Stomach (tissue), 8 donors: ENCODE measurements at regions not wholly inside any gene's neighbourhood (a gene's known extent, or its start where the extent isn't known, plus 50 kb on each side); places are given as distances from the start of the nearest gene placed in this dataset.
A peak's percentile ranks its signal among the peaks of the same experiment; 100 is the strongest.

Experiments
- DNase-seq, 2 donors: peaks; one replicate each; pipeline versions ENCODE4 v3.0.0 to v3.0.0-alpha.2; 2013 to 2019
- H3K27ac ChIP-seq, 5 donors: fragments of 200-600 bp in 4 of 5; sonication (generic) in 4 of 5; one replicate each; pipeline ENCODE4 v1.5.1; 2013 to 2019; ENCODE audit warnings: mild to moderate bottlenecking in 1 of 5, moderate library complexity in 1 of 5
- H3K27me3 ChIP-seq, 3 donors: fragments of 200-600 bp; sonication (generic); one replicate each; pipeline ENCODE4 v1.5.1; 2017 to 2019; ENCODE audit warnings: mixed run types in 1 of 3
- H3K36me3 ChIP-seq, 4 donors: fragments of 200-600 bp; sonication (generic); 1 replicate in 3 of 4; 2 replicates in 1 of 4; pipeline ENCODE4 v1.5.1; 2016 to 2019
- H3K4me1 ChIP-seq, 4 donors: fragments of 200-600 bp; sonication (generic); one replicate each; pipeline ENCODE4 v1.5.1; 2016 to 2019
- H3K4me3 ChIP-seq, 4 donors: fragments of 200-600 bp; sonication (generic) in 3 of 4; one replicate each; pipeline ENCODE4 v1.5.1; 2016 to 2019; ENCODE audit warnings: mild to moderate bottlenecking in 1 of 4
- H3K9me3 ChIP-seq, 4 donors: fragments of 200-600 bp; sonication (generic); one replicate each; pipeline ENCODE4 v1.5.1; 2016 to 2019
- EP300 ChIP-seq: sonication (generic); formaldehyde crosslinking; IDR thresholded peaks from one replicate; pipeline ENCODE4 v1.6.1; 2017; ENCODE audit warnings: antibody characterized with exemption
- POLR2A ChIP-seq, 4 donors: fragments of 450-650 bp; IDR thresholded peaks; one replicate each; pipeline ENCODE4 v1.6.1; 2016; ENCODE audit warnings: antibody characterized with exemption in 4 of 4, control low read depth in 2 of 4, mild to moderate bottlenecking in 1 of 4, moderate library complexity in 1 of 4
- POLR2AphosphoS5 ChIP-seq, 3 donors: sonication (generic); formaldehyde crosslinking; IDR thresholded peaks; one replicate each; pipeline ENCODE4 v1.6.1; 2016; ENCODE audit warnings: antibody characterized with exemption in 3 of 3
- WGBS, 5 donors: extraction: QIAGEN DNeasy Blood & Tissue Kit in 3 of 5; methylation state at CpG; one replicate each; pipeline versions ENCODE4 v1.1.5 to v1.1.7; 2013 to 2018; 5-methylcytosine and 5-hydroxymethylcytosine counted together
- intact Hi-C: fragments of 100-400 bp; cut with DNase I; formaldehyde crosslinking; loops from one replicate; pipeline ENCODE4 v1.15.1; 2023; ENCODE audit warnings: low total_unique reads
- TF ChIP-seq, protein P1 (sequence below), 7 experiments: fragments of 450-650 bp in 4 of 7; fragments of 200-600 bp in 3 of 7; sonication (generic) in 3 of 7; IDR thresholded peaks; one replicate each; pipeline ENCODE4 v1.5.1; 2016 to 2019; ENCODE audit warnings: antibody characterized with exemption in 7 of 7, control low read depth in 2 of 7, mild to moderate bottlenecking in 1 of 7
- donor health status: healthy with polysubstance abuse.
- donor health status: Bipolar disorder and iron deficiency.
- donor health status: healthy.

DNA sequence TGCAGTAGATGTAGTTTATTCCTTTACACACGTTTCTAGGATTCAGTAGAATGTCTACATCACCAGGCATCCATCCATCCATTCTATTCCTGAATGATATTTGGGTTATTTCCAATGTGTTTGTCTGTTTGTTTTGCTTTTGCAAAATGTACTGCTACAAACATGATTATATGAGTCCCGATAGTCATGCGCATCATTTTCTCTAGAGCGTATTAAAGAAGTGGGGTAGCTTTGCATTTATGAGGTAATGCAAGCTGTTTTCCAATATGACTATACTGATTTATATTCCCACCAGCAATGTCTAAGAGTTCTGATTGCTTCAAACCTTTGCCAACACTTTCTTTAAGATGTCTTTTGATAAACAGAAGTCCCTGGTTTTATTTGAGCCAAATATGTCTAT lies 253.2 kb downstream of the NOVA1 start:
- TF ChIP-seq POLR2A (IDR thresholded peaks at IDR 0.05) (no peak), EP300 (no peak), POLR2AphosphoS5 (IDR thresholded peaks at IDR 0.05) (no peak)
- TF ChIP-seq, protein P1, sequence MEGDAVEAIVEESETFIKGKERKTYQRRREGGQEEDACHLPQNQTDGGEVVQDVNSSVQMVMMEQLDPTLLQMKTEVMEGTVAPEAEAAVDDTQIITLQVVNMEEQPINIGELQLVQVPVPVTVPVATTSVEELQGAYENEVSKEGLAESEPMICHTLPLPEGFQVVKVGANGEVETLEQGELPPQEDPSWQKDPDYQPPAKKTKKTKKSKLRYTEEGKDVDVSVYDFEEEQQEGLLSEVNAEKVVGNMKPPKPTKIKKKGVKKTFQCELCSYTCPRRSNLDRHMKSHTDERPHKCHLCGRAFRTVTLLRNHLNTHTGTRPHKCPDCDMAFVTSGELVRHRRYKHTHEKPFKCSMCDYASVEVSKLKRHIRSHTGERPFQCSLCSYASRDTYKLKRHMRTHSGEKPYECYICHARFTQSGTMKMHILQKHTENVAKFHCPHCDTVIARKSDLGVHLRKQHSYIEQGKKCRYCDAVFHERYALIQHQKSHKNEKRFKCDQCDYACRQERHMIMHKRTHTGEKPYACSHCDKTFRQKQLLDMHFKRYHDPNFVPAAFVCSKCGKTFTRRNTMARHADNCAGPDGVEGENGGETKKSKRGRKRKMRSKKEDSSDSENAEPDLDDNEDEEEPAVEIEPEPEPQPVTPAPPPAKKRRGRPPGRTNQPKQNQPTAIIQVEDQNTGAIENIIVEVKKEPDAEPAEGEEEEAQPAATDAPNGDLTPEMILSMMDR (IDR thresholded peaks at IDR 0.05), result no peak
- WGBS, 5 donors, result 88 to 90% (median 89%) methylated on average over 4 of the region's 4 CpGs

GRCh38 chr14:26339381-26339780 lies 258.5 kb downstream of the NOVA1 start:
- no peak for DNase-seq
- intact Hi-C loops, result no loop called here
- Histone ChIP-seq H3K27ac (no peak overlapping the region), H3K36me3 (no peaks in the 10 kb centered on the region), H3K9me3 (no peaks in the 10 kb centered on the region), H3K27me3 (no peaks in the 10 kb centered on the region), H3K4me1 (no peaks in the 10 kb centered on the region), H3K4me3 (no peak overlapping the region)
- no peak for TF ChIP-seq POLR2AphosphoS5 (IDR thresholded peaks at IDR 0.05)
- no peak for TF ChIP-seq POLR2A (IDR thresholded peaks at IDR 0.05)
- TF ChIP-seq, protein P1 (IDR thresholded peaks at IDR 0.05), result no peak
- TF ChIP-seq EP300, result no peak
- 87 to 94% (median 87%) methylated on average over 2 of the region's 2 CpGs for WGBS, 5 donors

More for the DNA sequence above, 253.2 kb downstream of the NOVA1 start:
- Histone ChIP-seq H3K4me1 (no peaks in the 10 kb centered on the region), H3K27me3 (no peaks in the 10 kb centered on the region), H3K27ac (no peak overlapping the region), H3K36me3 (no peaks in the 10 kb centered on the region), H3K9me3 (peaks cover 0 to 3% (median 0%) of the 10 kb centered on the region in 4 donors), H3K4me3 (no peak overlapping the region)
- intact Hi-C loops, result no loop called here
- no peak for DNase-seq

GRCh38 chr14:26338231-26338630 lies 259.6 kb downstream of the NOVA1 start:
- intact Hi-C loops, result no loop called here
- H3K4me3 ChIP-seq, result no peak overlapping the region
- no peaks in the 10 kb centered on the region for H3K4me1 ChIP-seq
- TF ChIP-seq POLR2A (IDR thresholded peaks at IDR 0.05) (no peak), POLR2AphosphoS5 (IDR thresholded peaks at IDR 0.05) (no peak), EP300 (no peak)
- TF ChIP-seq, protein P1 (IDR thresholded peaks at IDR 0.05), result no peak
- WGBS, 5 donors, result 35 to 55% (median 44%) methylated on average over 2 of the region's 2 CpGs
- no peaks in the 10 kb centered on the region for H3K9me3 ChIP-seq
- H3K27me3 ChIP-seq, result no peaks in the 10 kb centered on the region
- no peak overlapping the region for H3K27ac ChIP-seq
- DNase-seq, result no peak
- H3K36me3 ChIP-seq, result no peaks in the 10 kb centered on the region

GRCh38 chr14:26334288-26334687 lies 263.5 kb downstream of the NOVA1 start:
- Histone ChIP-seq H3K4me1 (no peaks in the 10 kb centered on the region), H3K36me3 (no peaks in the 10 kb centered on the region), H3K27me3 (no peaks in the 10 kb centered on the region), H3K4me3 (no peak overlapping the region), H3K27ac (no peak overlapping the region), H3K9me3 (no peaks in the 10 kb centered on the region)
- 29 to 54% (median 34%) methylated on average over 3 of the region's 3 CpGs for WGBS, 5 donors
- DNase-seq, result peak in 1 of 2 donors; percentile 46
- intact Hi-C loops, result no loop called here
- TF ChIP-seq POLR2AphosphoS5 (IDR thresholded peaks at IDR 0.05) (no peak), POLR2A (IDR thresholded peaks at IDR 0.05) (no peak), EP300 (no peak)
- TF ChIP-seq, protein P1 (IDR thresholded peaks at IDR 0.05), result no peak
